CD4-positive, alpha-beta T cell (primary cell): ENCODE measurements at regions not wholly inside any gene's neighbourhood (a gene's known extent, or its start where the extent isn't known, plus 50 kb on each side); places are given as distances from the start of the nearest gene placed in this dataset.

Experiments
- ATAC-seq: fragments of 200-7000 bp; cut with Tn5 transposase; one replicate; pipeline ENCODE4 v1.10.0; 2022; ENCODE audit warnings: mild to moderate bottlenecking; ENCODE audit not compliant: poor library complexity
- CTCF ChIA-PET: fragments of 350-600 bp; sonication (Branson Sonifier 250); formaldehyde crosslinking; loops from one replicate; lab custom pipeline; 2021; ENCODE audit warnings: antibody characterized with exemption, inconsistent platforms; lab: Charles Lee
- POLR2A ChIA-PET: fragments of 350-600 bp; sonication (Branson Sonifier 250); formaldehyde crosslinking; loops from one replicate; lab custom pipeline; 2021; ENCODE audit warnings: antibody characterized with exemption, inconsistent platforms; lab: Charles Lee
- DNase-seq, 14 experiments: peaks; one replicate each; pipeline ENCODE4 v3.0.0-alpha.2; 2013 to 2020; ENCODE audit warnings: mixed read lengths in 2 of 14
- H3K27ac ChIP-seq, 2 donors: one replicate each; pipeline versions ENCODE4 v1.5.1 to v1.7.0; 2013; ENCODE audit warnings: low read length in 2 of 2, low read depth in 1 of 2, mild to moderate bottlenecking in 1 of 2
- H3K27me3 ChIP-seq, 2 experiments: 1 replicate in 1 of 2; 2 replicates in 1 of 2; pipeline versions ENCODE4 v1.6.1 to v1.7.0; 2013; ENCODE audit warnings: low read length in 2 of 2, control low read depth in 1 of 2, mild to moderate bottlenecking in 1 of 2, moderate library complexity in 1 of 2; ENCODE audit not compliant: insufficient read depth in 2 of 2, control insufficient read depth in 1 of 2
- H3K36me3 ChIP-seq: one replicate; pipeline ENCODE4 v1.6.1; 2013; ENCODE audit warnings: low read length, control low read depth; ENCODE audit not compliant: insufficient read depth
- H3K4me1 ChIP-seq: one replicate; pipeline ENCODE4 v1.6.1; 2013; ENCODE audit warnings: low read length, control low read depth; ENCODE audit not compliant: insufficient read depth
- H3K4me3 ChIP-seq: one replicate; pipeline ENCODE4 v1.5.1; 2013; ENCODE audit warnings: mild to moderate bottlenecking, low read length, moderate library complexity
- H3K9me3 ChIP-seq, 2 experiments: 1 replicate in 1 of 2; 2 replicates in 1 of 2; pipeline versions ENCODE4 v1.6.1 to v1.7.0; 2013; ENCODE audit warnings: low read length in 2 of 2, mild to moderate bottlenecking in 2 of 2, control low read depth in 1 of 2, moderate library complexity in 1 of 2; ENCODE audit not compliant: control insufficient read depth in 1 of 2, insufficient read depth in 1 of 2
- H3K27ac Mint-ChIP-seq: one replicate; pipeline ENCODE4 v1.8.0; 2020; ENCODE audit warnings: mixed read lengths
- H3K27me3 Mint-ChIP-seq: one replicate; pipeline ENCODE4 v1.8.0; 2021; ENCODE audit warnings: mixed read lengths
- H3K36me3 Mint-ChIP-seq: one replicate; pipeline ENCODE4 v1.8.0; 2021; ENCODE audit warnings: low read depth, mixed read lengths
- H3K4me1 Mint-ChIP-seq: one replicate; pipeline ENCODE4 v1.8.0; 2021; ENCODE audit warnings: low read depth, mixed read lengths
- H3K4me3 Mint-ChIP-seq: one replicate; pipeline ENCODE4 v1.8.0; 2020; ENCODE audit warnings: mild to moderate bottlenecking, mixed read lengths
- H3K9me3 Mint-ChIP-seq: one replicate; pipeline ENCODE4 v1.8.0; 2020; ENCODE audit warnings: mixed read lengths
- intact Hi-C, 2 experiments: fragments of 100-400 bp; cut with DNase I in 1 of 2; cut with micrococcal nuclease in 1 of 2; formaldehyde crosslinking; loops; one replicate each; pipeline versions ENCODE4 v1.15.1 to v1.9.0; 2023 to 2025; cut with DNase I, micrococcal nuclease
- TF ChIP-seq, protein P1 (sequence below): fragments of 200-600 bp; IDR thresholded peaks from one replicate; pipeline ENCODE4 v1.8.0; 2022; ENCODE audit warnings: antibody characterized with exemption, mild to moderate bottlenecking

DNA sequence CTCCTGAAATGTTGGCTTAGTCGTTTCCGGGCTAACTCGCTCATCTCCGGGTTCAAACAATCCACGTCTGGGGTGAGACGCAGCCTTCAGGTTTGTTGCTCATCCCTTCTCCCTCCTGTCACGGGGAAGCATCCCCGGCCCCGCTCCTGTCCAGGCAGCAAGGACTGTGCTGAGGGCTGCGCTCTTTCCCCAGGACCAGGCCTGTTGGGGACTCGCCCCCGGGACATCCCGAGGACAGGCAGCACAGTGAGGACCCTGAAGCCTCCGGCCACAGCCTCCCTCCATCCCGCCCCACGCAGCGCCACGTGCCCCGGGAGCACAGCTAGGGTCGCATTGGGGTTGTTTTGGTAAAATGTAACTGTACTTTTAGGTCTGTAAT lies 252.0 kb downstream of the BRD1 start:
- H3K4me1 Mint-ChIP-seq: no peaks in the 10 kb centered on the region
- peaks cover 9 to 13% of the 10 kb centered on the region in 2 experiments for H3K9me3 ChIP-seq
- H3K4me3 Mint-ChIP-seq: no peak overlapping the region
- no peak overlapping the region for H3K4me3 ChIP-seq
- H3K27ac ChIP-seq: no peak overlapping the region
- H3K36me3 ChIP-seq: no peaks in the 10 kb centered on the region
- no peak overlapping the region for H3K27ac Mint-ChIP-seq
- no peaks in the 10 kb centered on the region for H3K27me3 Mint-ChIP-seq
- no peak for DNase-seq
- no peaks in the 10 kb centered on the region for H3K27me3 ChIP-seq
- ChIA-PET POLR2A (no interaction called here), CTCF (no interaction called here)
- H3K36me3 Mint-ChIP-seq: peaks cover 17% of the 10 kb centered on the region
- no peaks in the 10 kb centered on the region for H3K4me1 ChIP-seq
- no peak for ATAC-seq
- intact Hi-C loops: no loop called here
- H3K9me3 Mint-ChIP-seq: no peaks in the 10 kb centered on the region
- TF ChIP-seq, protein P1, sequence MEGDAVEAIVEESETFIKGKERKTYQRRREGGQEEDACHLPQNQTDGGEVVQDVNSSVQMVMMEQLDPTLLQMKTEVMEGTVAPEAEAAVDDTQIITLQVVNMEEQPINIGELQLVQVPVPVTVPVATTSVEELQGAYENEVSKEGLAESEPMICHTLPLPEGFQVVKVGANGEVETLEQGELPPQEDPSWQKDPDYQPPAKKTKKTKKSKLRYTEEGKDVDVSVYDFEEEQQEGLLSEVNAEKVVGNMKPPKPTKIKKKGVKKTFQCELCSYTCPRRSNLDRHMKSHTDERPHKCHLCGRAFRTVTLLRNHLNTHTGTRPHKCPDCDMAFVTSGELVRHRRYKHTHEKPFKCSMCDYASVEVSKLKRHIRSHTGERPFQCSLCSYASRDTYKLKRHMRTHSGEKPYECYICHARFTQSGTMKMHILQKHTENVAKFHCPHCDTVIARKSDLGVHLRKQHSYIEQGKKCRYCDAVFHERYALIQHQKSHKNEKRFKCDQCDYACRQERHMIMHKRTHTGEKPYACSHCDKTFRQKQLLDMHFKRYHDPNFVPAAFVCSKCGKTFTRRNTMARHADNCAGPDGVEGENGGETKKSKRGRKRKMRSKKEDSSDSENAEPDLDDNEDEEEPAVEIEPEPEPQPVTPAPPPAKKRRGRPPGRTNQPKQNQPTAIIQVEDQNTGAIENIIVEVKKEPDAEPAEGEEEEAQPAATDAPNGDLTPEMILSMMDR: no peak

DNA sequence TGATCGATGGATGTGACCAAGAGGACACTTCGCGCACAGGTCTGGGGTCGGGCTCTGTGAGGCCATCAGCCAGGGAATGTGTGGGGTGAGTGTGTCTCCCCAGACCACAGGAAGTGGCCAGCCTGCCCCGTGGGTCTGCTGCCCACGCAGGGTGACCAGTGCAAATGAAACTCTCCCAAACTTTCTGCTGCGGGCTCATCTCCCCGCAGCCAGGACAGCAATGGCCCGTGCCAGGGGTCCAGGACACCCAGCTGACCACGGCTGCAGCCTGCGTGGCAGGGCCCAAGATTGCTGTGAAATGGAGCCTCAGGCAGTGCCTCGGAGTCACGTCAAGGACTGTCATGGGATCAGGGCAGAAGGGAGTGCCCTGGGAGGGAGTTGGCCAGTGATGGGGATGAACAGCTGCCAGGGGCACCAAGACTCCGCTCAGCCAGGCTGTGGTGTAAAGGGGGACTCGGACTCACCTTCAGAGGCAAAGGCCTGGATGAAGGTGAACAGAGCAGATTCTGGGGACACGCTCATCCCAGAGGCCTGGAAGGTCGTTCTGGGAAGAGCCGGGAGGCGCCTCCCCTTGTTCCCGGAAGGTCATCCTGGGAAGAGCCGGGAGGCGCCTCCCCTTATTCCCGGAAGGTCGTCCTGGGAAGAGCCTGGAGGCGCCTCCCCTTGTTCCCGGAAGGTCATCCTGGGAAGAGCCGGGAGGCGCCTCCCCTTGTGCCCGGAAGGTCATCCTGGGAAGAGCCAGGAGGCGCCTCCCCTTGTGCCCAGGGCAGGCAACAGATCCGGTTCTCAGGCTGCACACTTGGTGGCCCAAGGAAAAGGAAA lies 252.6 kb downstream of the BRD1 start:
- H3K36me3 Mint-ChIP-seq: peaks cover 17% of the 10 kb centered on the region
- H3K4me1 Mint-ChIP-seq: no peaks in the 10 kb centered on the region
- Histone ChIP-seq H3K27me3 (no peaks in the 10 kb centered on the region), H3K4me3 (no peak overlapping the region), H3K27ac (no peak overlapping the region), H3K4me1 (no peaks in the 10 kb centered on the region), H3K36me3 (no peaks in the 10 kb centered on the region), H3K9me3 (peaks cover 3 to 7% of the 10 kb centered on the region in 2 experiments)
- TF ChIP-seq, protein P1: no peak
- no peak overlapping the region for H3K27ac Mint-ChIP-seq
- H3K27me3 Mint-ChIP-seq: no peaks in the 10 kb centered on the region
- no peak for ATAC-seq
- no peak overlapping the region for H3K4me3 Mint-ChIP-seq
- intact Hi-C loops: no loop called here
- POLR2A ChIA-PET: no interaction called here
- CTCF ChIA-PET: no interaction called here
- DNase-seq: no peak
- no peaks in the 10 kb centered on the region for H3K9me3 Mint-ChIP-seq

DNA sequence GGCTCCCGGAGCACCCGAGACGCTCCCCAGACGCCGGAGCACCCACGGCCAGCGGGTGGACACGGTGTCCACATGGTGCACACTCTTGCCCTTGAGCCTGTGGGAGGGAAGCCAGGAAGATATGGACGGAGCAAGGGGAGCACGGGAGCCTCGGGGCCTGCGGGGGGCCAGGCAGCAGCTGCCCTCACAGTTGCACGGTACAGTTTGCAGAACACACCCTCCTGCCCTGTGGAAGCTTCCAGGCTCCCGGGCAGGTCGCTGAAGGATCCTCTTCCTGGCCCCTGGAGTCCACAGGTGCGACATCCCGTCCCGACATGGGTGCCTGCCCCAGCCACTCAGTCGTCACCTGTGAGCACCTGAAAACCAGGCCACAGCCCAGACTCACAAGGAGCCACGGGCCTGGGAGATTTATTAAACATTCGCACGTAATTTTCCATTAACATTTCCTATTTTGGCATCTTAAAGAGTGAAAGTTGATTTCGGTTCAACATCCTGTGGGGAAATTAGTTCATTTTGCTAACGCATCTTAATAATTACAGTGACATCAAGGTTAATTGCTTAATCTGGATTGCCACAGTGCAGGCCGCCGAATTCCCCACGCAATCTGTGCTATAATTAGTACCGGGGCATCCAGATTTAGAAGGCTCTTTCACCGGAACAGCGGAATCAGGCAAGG lies 253.3 kb downstream of the BRD1 start:
- H3K27me3 Mint-ChIP-seq: no peaks in the 10 kb centered on the region
- H3K4me3 ChIP-seq: no peak overlapping the region
- H3K4me3 Mint-ChIP-seq: no peak overlapping the region
- intact Hi-C loops: no loop called here
- peak in 1 of 14 experiments; percentile 28 for DNase-seq
- no peaks in the 10 kb centered on the region for H3K36me3 ChIP-seq
- no peaks in the 10 kb centered on the region for H3K4me1 Mint-ChIP-seq
- H3K27me3 ChIP-seq: no peaks in the 10 kb centered on the region
- H3K27ac Mint-ChIP-seq: no peak overlapping the region
- no peak overlapping the region for H3K27ac ChIP-seq
- ChIA-PET POLR2A (no interaction called here), CTCF (no interaction called here)
- no peaks in the 10 kb centered on the region for H3K9me3 Mint-ChIP-seq
- no peaks in the 10 kb centered on the region for H3K4me1 ChIP-seq
- TF ChIP-seq, protein P1: no peak
- no peak for ATAC-seq
- H3K36me3 Mint-ChIP-seq: peaks cover 17% of the 10 kb centered on the region
- H3K9me3 ChIP-seq: peaks cover 0 to under 1% of the 10 kb centered on the region in 2 experiments
